ENCODE measurements at regions not wholly inside any gene's neighbourhood (a gene's known extent, or its start where the extent isn't known, plus 50 kb on each side); places are given as distances from the start of the nearest gene placed in this dataset.

GRCh38 chr4:126268106-126268505 lies 953.4 kb downstream of the FAT4 start:
- no peak for TF ChIP-seq CTCF (IDR thresholded peaks at IDR 0.05)
- no peak for TF ChIP-seq EZH2 (IDR thresholded peaks at IDR 0.05; ENCODE audit: borderline replicate concordance, insufficient read depth, low read depth, low read length, poor library complexity, severe bottlenecking)

Measured in B cell (primary cell).